T-helper 1 cell treated with Interleukin-12 subunit alpha and Interleukin-12 subunit beta and Interleukin-4 antibody, amounts not matched to agents 30 ng/mL and 1 ng/mL, for 36 hours (primary cell): ENCODE measurements at regions not wholly inside any gene's neighbourhood (a gene's known extent, or its start where the extent isn't known, plus 50 kb on each side); places are given as distances from the start of the nearest gene placed in this dataset.

Experiments used
- intact Hi-C: fragments of 100-400 bp; cut with micrococcal nuclease; formaldehyde crosslinking; loops from one replicate; pipeline ENCODE4 v1.15.1; 2024

DNA sequence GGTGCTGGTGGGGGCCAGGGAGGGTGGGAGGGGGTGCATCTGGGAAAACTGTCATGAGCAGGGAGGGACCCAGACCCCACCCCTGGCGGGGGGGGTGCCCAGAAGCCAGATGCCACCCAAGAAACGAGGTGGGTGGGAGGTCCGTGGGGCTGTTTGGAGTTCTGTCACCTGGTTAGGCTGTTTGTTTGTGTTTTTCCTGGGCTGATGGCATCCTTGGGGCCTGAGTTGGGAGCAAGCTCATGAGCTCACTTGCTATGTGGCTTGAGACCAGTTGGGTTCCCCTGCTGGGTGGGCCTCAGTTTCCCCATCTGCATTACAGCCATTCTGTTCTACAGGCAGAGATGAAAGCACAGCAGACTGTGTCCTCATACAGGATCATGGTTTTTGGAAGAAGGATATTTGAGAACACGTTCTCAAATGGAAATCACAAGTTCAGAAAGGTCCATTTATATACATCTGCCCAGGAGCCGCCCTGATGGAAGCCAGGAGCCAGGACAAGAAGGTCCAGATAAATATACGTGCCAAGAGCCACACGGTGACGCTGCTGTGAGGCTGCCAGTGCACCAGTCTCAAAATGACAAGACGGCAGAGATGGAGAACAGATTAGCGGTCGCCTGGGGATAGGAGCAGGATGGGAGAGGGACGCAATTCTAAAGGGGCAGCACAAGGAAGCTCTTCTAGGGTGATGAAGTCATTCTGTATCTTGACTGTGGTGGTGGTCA is 312.9 kb downstream of the MN1 start:
- intact Hi-C loops: no loop called here

DNA sequence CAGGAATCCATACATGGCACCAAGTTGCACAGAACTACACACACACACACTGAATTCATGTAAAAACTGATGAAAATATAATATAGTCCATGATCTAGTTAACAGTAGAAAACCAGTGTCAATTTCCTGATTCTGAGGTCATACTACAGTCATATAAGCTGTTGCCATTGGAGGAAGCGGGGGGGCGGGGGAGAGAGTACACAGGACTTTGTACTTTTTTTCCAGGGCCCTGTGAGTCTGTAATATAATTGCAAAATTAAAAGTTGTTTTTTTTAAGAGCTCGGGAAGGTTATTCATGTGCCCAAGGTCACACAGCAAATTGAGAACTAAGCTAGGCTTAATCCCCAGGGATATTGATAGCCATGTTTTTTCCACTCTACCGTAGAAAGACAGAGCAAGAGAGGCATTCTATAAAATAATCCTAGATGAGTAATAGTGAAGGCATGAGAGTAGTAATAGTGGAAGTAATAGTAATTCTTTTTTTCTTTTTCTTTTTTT is 312.3 kb downstream of the MN1 start:
- intact Hi-C loops: no loop called here

DNA sequence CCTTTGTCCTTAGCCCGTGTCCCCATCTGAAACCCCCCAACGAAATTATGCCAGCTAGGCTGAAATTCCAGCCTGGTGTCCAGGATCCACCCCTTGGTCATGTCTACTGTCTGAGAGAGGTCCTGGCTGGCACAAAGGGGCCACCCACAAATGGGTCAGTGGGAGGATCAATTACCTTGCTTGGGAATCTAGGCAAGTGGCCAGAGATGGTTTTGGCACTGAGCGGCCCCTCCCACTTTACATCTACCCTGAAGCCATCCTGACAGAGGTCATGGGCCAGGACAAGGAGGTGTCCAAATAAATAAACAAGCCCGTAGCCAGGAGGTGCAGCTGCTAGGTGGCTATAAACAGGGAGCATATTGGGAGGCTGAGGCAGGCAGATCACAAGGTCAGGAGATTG is 311.5 kb downstream of the MN1 start:
- intact Hi-C loops: no loop called here

DNA sequence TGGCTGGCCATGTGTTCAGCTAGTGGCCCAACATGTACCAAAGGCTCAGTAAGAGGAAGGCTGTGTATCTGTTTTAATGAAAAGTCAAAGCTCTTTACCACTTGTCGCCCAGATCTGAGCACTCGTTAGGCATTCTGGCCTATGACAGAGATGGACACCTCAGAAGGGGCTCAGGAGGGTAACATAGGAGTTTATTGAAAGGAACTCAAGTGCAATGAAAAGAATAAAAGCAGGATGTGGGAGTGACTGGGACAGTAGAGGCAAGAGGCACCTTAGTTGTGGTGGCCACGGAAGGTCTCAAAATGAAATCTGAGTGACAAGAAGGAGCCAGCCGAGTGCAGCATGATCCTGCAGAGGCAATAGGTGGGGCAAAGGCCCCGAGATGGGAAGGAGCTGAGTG is 309.7 kb downstream of the MN1 start:
- intact Hi-C loops: no loop called here

DNA sequence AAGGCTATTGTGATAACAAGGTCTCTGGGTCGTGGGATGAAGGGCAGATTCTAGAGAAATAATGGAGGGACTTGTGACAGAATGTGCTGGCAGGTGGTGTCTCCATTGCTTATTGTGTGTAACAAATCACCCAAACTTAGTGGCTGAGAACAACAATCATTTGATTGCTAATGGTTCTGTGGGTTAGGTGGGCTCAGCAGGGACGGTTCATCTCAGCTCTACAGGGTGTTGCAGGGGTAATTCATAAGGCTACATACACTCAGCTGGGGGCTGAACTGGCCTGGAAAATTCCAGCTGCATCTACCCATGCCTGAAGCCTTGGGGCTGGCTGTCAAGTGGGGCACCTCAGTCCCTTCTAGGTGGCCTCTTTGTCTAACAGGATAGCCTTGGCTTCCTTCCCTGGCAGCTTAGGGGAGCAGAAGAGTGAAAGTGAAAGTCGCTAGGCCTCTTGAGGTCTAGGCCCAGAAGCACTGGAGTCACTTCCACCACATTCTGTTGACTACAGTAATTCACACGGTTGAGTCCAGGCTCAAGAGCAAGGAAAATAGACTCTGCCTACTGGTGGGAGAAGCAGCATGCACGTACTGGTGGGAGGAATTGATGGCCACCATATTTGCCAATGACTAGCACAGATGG is 308.9 kb downstream of the MN1 start:
- intact Hi-C loops: no loop called here

DNA sequence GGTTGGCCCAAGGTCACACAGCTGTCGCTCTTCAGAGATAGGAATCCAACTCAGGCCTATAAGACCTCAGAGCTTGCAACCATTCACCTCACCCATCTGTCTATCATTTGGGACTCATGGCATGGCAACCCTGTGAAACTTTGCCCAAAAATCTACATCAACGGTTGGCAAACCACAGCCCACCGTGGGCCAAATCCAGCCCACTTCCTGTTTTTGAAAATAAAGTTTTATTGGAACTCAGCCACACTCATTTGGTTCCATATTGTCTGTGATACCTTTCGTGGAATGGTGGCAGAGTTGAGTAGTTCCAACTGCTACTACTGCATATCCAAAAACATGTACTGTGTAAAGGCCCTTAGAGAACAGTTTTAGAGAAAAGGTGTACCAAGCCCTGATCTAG is 307.8 kb downstream of the MN1 start:
- intact Hi-C loops: no loop called here

DNA sequence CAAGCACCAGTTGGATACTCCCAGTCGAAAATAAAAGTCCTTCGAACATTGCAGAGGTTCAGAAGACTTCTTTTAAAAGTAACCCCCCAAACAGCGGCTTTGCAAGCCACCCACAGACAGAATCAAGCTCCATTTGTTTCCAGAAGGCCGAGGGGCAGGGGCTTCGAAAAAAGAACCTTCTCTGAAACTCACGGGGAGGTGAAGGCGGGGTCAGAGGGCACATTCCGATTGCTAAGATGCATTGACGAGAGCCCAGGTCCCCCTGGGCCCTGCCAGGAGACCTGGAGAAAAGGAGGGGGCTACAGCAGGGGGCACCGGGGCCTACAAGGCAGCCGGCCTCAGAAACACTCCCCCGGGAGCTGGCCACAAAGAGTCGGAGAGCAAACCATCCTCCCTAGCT is 306.8 kb downstream of the MN1 start:
- intact Hi-C loops: no loop called here

DNA sequence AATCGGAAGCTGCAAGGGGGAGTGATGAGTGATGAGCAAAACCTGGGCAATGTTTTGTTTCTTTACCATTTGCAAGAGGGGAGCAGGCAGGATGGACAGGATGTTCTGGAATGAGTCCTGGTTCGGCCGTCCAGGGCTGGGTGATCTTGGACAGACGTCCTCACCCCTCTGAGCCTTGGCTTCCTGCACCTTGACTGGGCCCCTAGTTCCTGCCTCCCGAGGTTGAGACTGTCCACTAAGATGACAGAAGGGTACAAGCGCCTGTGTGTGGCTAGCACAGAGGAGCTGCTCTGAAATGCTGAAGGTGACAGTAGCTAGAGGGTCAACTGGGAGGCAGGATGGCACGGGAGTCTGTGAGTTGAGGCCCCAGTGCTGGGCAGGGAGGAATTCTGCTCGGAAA is 306.2 kb downstream of the MN1 start:
- intact Hi-C loops: no loop called here

DNA sequence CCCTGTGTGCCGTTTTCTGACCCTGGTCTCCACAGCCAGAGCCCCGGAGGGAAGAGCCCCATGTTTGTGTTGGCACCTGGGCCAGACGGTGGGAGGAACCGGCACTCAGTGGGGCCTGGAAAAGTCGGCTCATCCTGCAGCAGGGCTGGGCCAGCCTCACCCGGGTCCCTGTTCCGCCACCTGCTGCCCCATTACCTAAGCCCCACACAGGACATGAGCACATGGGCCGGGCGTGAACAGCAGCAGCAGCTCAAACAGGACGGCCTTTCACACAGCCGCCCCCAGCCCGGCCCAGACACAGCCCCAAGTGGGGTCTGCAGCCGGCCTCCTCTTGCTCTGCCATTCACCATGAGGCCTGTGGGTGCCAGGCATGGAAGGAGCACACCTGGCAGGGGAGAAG is 302.4 kb downstream of the MN1 start:
- intact Hi-C loops: no loop called here

DNA sequence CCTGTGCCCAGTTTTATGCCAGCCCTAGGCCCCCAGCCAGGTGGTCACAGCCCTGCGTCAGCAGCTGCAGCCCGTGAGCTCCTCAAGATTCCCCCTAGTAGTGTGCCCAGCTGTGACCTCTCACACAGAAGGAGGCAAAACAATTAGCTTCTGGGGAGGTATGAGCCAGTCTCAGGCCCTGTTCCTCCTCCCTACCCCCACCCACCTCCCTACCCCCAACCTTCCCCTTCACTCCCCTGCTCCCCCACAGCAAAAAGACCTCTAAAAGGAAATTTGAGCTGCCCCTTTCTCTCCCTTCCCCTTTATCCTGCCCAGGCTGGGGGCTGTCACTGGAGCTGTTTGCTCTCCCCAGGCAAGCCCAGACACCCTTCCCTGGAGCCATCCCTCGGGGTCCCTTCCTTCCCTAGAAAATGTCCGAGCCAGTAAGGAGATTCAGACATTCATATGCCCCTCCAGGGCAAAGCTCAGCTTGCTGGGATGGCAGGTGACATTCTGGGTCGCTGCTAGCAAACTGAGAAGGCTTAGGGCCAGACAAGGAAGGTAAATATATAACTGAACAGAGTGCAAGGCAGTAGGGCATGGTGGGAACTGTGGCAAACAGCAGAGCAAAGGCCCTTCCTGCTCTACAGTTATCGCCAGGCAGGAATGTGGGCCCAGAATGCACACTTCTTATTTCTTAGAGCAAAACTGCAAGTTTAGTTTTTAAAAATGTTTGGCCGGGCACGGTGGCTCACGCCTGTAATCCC is 300.2 kb downstream of the MN1 start:
- intact Hi-C loops: no loop called here

DNA sequence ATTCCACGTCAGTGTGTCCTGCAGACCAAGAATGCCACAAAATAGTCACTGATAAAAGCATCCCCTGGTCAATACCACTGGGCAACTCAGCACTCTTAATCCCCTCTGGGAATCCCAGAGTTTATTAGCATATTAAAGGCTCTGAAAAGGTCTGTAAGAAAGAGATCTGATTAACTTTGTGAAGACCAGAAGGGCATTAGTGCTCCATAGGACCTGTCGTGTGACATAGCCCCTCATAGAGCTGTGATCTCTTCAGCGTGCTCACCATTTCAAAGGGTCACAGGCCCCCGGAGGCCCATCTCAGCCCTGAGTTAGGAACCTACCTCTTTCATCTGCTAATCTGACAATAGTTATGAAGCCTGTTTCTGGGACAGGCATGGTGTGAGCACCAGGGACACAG is 299.2 kb downstream of the MN1 start:
- intact Hi-C loops: no loop called here

DNA sequence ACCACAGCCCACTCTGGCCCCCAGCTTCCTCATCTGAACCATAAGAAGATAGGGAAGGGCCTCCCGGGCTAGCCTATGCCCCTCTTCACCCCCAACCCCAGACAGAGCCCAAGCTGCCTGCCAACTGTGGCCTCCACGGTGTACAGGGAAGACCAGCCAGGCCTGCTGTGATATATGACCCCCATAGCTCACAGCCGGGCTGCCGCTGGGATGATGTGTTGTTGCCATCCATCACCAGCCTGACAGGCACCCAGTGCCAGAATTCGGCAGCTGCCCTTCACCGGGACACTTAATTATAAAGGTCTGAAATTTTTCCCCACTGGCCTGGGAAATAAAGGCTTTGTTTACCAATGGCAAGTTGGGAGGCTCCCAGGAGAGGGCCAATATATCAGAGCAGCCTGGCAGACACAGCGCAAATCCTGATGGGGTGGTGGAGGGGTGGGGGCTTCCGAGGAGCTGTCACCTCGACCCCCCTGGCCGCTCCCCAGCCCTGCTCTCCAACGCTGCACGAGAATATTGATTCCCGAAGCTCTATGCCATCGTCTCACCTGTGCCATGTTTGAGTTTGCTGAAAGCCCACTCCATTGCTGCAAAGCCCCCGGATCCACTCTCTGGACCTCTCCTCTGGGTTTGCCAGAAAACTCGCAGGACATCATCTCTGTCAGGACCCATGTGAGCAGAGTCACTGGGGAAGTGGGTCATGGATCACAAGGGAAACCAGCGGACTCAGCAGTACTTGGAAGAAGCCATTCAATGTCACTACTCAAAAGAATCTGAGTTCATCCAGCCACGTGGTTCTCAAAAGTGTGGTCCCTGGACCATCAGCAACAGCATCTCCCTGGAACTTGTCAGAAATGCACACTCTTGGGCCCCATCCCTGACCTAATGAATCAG is 296.9 kb downstream of the MN1 start:
- intact Hi-C loops: no loop called here

DNA sequence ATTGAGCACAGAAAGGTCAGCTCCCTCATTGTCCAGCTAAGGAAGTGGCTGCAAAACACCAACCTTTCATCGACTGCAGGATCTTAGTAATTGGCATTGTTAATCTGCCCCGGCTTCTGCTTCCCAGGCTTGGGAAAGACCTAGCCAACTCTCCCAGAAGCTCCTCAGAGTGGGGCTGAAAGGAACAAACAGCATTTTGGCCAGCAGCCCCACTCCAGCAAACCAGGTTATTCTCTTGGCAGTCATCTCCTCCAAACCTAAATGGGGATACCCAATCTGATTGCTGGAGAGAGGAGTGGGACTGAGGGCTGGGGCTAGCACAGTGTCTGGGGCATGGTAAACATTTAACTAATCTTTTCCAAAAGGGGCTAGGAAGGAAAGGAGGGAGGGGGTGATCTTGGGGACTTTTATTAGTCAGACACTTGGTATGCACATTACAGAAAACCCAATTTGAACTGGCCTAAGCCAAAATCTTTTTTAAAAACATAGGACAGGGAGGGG is 294.4 kb downstream of the MN1 start:
- intact Hi-C loops: no loop called here

DNA sequence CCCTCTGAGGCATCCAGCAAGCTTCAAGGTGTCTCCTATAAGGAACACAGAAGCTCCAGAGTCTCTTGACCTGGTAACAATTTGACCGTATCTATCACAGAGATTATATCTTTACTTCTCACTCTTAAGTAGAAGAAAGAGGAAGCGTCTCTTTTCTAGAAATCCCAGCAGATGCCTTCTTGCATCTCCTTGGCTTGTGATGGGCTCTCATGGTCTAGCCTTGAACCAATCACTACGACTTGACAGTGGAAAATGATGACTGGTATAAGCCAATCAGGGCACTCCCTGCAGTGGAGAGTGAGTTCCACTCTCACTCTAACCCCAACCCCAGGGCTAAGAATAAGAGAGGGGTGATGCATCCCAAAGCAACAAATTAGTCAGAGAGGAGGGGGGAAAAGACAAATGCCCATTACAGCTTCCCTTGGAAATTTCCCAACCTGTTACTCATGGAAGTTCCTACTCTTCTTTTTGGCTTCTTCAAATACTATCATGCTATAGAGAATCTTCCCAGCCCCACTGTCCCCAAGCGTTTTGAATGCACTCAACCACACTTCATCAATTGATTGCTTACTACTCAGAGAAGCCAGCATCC is 293.5 kb downstream of the MN1 start:
- intact Hi-C loops: no loop called here

DNA sequence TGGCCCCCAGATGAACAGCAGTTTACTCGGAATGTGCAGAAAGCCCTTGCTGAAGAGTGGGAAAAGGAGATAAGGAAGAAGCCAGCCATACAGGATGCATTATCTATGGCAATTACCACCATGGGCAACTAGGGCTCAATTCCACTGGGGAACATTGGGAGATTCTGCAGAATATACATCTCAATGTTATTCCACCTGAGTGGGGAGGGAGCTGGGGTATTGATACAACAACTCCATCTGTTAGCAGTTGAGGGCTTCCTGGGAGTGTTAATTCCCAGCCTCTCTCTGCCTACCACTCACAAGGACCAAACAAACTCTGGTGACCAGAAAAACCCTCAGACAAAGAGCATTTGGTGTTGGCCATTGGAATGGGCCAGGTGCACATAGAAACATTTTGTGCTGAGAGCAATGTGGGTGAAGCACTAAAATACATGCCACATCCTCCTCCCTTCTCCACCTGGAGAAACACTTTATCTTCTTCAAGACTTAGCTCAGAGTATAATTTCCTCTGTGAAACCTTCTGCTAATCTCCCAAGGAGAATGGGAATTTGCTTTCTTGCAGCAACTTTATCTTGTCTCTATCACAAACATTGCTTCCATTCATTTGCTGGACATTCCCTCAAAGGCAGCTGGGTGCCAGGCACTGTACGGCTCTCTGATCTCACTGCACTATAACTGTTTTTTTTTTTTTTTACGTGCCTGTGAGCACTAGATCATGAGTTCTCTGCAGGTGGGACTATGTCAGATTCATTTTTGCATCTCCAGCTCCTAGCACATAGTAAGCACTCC is 292.2 kb downstream of the MN1 start:
- intact Hi-C loops: no loop called here

DNA sequence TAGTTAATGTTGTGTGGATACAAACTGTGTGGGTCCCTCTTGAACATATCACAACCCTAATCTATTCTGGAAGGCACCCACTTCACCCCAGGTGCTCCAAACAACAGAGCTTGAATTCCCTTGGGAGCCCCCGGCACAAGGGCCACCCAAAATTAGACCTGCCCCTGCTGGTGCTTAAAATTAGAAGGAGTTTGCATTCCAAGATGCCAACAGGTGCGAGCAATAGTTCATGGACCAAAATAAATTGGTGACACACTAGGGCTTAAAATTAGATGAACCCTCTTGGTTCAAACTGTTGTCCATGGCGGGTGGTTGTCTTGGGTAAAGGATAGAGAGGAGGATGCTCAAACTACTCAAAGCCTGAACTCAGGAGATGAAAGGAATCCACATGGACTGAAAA is 291.5 kb downstream of the MN1 start:
- intact Hi-C loops: no loop called here

DNA sequence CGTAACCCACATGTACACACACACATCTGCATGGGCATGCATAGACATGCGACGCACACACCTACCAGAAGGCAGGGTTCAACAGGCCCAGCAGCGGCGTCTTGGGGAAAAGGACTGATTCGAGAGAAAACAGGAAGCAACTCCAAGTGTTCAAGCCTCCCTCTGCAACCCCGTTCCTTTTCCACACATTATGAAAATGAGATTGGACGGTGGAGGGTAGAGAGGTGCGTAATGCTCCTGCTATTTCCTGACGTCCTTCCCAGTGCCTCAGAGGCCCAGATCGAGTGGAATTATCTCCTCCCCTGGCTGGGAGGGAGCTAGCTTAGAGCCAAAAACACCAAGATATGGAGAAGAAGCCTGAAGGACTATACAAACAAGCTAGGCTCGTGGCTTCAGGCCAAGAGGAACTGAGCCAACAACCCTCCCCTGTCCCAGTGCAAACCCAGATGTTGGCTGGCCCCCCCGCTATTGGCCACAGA is 289.2 kb downstream of the MN1 start:
- intact Hi-C loops: no loop called here

DNA sequence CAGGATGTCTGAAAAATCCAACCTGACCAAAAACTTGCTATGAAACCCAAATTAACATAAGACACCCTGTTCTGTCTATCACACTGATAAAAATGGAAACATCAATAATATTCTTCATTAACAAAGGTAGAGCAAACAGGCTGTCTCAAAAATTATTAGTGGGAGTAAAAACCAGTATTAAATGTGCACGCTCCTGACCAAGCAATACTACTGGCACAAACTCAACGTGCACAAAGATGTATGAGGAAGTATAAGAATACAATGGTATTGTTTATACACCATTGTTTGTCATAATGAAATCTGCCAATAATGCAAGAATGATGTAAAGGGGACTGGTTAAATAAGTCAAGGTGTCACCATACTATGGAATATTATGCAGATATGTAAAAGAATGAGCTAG is 288.5 kb downstream of the MN1 start:
- intact Hi-C loops: no loop called here

DNA sequence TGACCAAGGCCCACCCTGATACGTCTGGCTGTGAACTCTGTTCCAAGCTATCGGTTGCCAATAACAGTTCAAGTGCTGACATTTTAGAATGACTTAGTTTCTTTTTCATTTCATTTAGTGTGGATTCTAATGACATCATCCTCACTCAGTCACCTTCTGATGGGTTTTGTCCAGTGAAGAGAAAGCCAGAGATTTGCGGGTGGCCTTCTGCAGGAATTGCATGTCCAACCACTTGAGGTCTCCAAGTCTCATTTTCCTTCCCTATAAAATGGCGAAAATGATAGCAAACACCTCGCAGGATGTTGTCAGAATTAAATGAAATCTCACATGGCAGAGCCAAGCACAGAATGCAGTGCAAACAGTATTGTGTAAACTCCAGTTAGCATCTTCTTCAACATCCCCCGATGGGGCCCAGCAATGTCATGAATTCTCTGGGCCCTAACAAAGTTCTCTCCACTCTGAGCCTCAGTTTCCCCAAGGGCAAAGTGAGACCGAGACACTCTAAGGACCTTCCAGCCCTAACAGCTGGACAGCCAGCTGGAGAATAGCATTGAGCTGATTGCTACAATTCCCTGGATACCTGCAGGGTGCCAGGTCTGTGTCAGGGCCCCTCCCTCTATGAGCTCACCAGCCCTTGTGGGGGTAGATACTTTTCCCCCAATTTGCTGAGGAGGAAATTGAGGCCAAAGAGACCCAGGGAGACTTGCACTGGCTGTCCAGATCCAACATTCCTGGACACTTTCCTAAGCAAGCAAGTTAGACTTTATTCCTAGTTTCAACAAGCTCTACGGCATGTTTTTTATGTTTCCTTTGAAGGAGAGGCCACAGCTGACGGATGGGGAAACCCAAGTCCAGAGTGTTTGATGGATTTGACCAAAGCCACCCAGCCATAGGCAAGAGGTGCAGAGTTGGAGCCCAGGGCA is 286.7 kb downstream of the MN1 start:
- intact Hi-C loops: no loop called here
